GM12874 (cell line): ENCODE measurements at regions not wholly inside any gene's neighbourhood (a gene's known extent, or its start where the extent isn't known, plus 50 kb on each side); places are given as distances from the start of the nearest gene placed in this dataset.

Experiments
- CTCF ChIP-seq: IDR thresholded peaks from 2 replicates; pipeline ENCODE4 v1.5.1; 2011; ENCODE audit warnings: low read depth, mild to moderate bottlenecking, control low read depth, low read length, moderate library complexity; ENCODE audit not compliant: insufficient read depth

DNA sequence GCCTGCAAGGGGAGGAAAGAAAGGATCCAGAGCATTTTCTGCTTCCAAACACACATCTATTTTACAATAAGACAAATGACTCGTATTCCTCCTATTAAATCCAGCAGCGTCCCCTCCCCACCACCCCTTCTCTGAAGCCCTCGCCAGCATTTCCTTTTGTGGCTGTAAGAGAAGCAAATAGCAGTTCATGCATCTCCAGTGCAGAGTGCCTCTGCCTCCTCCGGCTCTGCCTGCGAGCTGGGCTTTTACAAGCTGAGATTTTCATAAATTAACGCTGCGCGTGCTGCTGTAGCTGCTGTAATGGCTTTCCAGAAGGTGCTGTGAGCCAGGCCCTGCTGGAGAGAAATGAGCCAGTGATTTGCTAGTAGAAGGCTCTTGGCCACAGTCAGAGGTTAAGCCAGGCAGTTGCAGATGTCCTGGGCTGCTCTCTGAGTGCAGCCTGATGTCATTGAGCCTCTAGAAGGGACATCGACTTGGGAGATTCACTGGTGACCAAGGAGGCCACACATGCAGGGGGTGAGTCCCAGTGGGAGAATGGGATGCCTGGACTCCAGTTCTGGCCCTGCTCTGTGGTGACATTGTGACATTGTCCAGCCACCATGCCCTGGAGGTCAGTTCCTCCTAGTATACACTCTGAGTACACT lies 134.5 kb upstream of the NAV2 start:
- TF ChIP-seq CTCF, result no peak

DNA sequence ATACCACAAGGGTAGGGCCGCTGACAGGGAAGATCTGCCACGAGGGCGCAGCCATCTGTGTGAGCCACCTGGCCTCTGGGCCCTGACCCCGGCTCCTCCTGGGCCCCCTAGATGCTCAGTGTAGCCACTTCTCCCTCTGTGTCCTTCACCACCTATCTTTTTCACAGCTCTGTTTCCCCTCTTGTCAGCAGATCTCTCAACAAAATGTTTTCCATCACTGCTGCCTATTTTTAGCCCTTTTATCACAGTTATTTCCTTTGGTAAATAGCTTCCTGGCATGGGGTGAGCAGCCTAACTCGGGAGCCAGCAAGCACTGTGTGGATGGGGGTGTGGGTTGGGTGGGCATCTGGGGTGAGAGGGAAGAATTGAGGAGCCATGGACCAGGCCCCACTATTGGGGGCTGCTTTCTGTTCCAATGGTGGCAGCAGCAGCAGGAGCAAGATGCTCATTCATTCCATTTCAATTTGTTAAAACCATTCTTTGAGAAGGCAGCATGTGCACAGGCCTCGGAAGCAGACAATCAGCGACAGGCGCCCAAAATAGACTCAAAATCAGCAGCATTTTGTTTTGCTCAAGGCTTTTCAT lies 135.2 kb upstream of the NAV2 start:
- TF ChIP-seq CTCF, result no peak

DNA sequence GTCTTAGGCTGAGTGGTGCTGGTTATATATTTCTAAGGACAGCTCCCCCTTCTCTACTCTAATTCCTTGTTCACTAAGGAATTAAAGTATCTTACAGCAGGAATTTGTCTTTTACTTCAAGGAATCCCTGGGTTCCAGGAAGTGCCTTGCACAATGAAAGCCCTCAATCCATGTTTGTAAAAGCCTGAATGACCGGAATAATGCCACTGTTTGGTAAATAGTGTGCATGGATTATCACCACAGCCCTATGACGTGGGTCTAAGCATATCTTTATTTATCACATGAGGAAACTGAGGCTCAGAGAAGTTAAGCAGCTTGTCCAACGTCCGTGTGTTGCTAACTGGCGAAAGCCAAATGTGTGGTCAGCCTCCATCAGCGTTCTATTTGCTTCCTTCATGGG lies 135.7 kb upstream of the NAV2 start:
- TF ChIP-seq CTCF, result no peak

- TF ChIP-seq CTCF, result no peak
These were observed 136.6 kb upstream of the NAV2 start for GRCh38 chr11:19576054-19576453.

- no peak for TF ChIP-seq CTCF
These were observed 137.7 kb upstream of the NAV2 start for GRCh38 chr11:19574916-19575315.

DNA sequence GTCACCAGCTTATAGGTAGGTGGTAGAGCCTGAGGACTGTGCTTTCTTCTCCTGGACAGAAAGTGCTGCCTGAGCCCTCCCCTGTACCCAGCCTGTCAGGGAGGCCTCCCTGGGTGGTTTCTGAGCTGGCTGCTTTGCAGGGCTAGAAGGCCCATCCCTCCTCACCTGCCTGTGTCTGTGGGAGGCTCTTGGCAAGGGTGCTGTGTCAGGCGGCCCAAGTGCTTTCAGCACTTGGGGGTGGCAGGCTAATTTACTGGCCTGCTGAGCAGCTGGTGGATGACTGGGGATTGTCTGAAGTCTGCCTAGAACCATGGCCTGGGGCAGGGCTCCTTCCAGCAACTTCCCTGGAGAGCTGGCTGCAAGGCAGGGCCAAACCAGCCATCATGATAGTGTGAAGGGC lies 139.0 kb upstream of the NAV2 start:
- no peak for TF ChIP-seq CTCF

GRCh38 chr11:19571906-19572305 lies 140.7 kb upstream of the NAV2 start:
- no peak for TF ChIP-seq CTCF
